ENCODE measurements at regions not wholly inside any gene's neighbourhood (a gene's known extent, or its start where the extent isn't known, plus 50 kb on each side); places are given as distances from the start of the nearest gene placed in this dataset.

- H3K27ac Mint-ChIP-seq (ENCODE audit: unreplicated experiment) = no peak overlapping the region
- no peak for TF ChIP-seq CTCF (IDR thresholded peaks at IDR 0.05)
- H3K4me3 Mint-ChIP-seq (ENCODE audit: unreplicated experiment) = no peak overlapping the region
- no peak for DNase-seq (ENCODE audit: low spot score)
- peaks cover 2% of the 10 kb centered on the region for H3K9me3 Mint-ChIP-seq (ENCODE audit: low read depth)
- H3K36me3 Mint-ChIP-seq (ENCODE audit: low read depth) = no peaks in the 10 kb centered on the region
- H3K27me3 Mint-ChIP-seq (ENCODE audit: low read depth) = no peaks in the 10 kb centered on the region
- H3K4me1 Mint-ChIP-seq (ENCODE audit: low read depth) = peaks cover 29% of the 10 kb centered on the region
These were observed 122.1 kb upstream of the PHACTR1 start for GRCh38 chr6:12594530-12594893.

- no peak for DNase-seq (ENCODE audit: low spot score)
- H3K27ac Mint-ChIP-seq (ENCODE audit: unreplicated experiment) = no peak overlapping the region
These were observed 121.3 kb upstream of the PHACTR1 start for GRCh38 chr6:12595161-12595811.

GRCh38 chr6:12596731-12597130 is 119.8 kb upstream of the PHACTR1 start:
- peaks cover 44% of the 10 kb centered on the region for H3K4me1 Mint-ChIP-seq (ENCODE audit: low read depth)
- no peak overlapping the region for H3K4me3 Mint-ChIP-seq (ENCODE audit: unreplicated experiment)
- no peaks in the 10 kb centered on the region for H3K27me3 Mint-ChIP-seq (ENCODE audit: low read depth)
- DNase-seq (ENCODE audit: low spot score) = no peak
- TF ChIP-seq CTCF (IDR thresholded peaks at IDR 0.05) = no peak
- no peaks in the 10 kb centered on the region for H3K36me3 Mint-ChIP-seq (ENCODE audit: low read depth)
- H3K9me3 Mint-ChIP-seq (ENCODE audit: low read depth) = peaks cover 2% of the 10 kb centered on the region
- H3K27ac Mint-ChIP-seq (ENCODE audit: unreplicated experiment) = no peak overlapping the region

More at GRCh38 chr6:12595161-12595811, 121.3 kb upstream of the PHACTR1 start:
- no peaks in the 10 kb centered on the region for H3K27me3 Mint-ChIP-seq (ENCODE audit: low read depth)
- peaks cover 30% of the 10 kb centered on the region for H3K4me1 Mint-ChIP-seq (ENCODE audit: low read depth)
- no peak for TF ChIP-seq CTCF (IDR thresholded peaks at IDR 0.05)
- H3K36me3 Mint-ChIP-seq (ENCODE audit: low read depth) = no peaks in the 10 kb centered on the region
- no peak overlapping the region for H3K4me3 Mint-ChIP-seq (ENCODE audit: unreplicated experiment)
- H3K9me3 Mint-ChIP-seq (ENCODE audit: low read depth) = peaks cover 2% of the 10 kb centered on the region

- no peaks in the 10 kb centered on the region for H3K9me3 Mint-ChIP-seq (ENCODE audit: low read depth)
- H3K4me1 Mint-ChIP-seq (ENCODE audit: low read depth) = peaks cover 49% of the 10 kb centered on the region
- H3K36me3 Mint-ChIP-seq (ENCODE audit: low read depth) = no peaks in the 10 kb centered on the region
- no peak overlapping the region for H3K27ac Mint-ChIP-seq (ENCODE audit: unreplicated experiment)
- DNase-seq (ENCODE audit: low spot score) = no peak
- TF ChIP-seq CTCF (IDR thresholded peaks at IDR 0.05) = no peak
- H3K4me3 Mint-ChIP-seq (ENCODE audit: unreplicated experiment) = no peak overlapping the region
- no peaks in the 10 kb centered on the region for H3K27me3 Mint-ChIP-seq (ENCODE audit: low read depth)
These were observed 117.6 kb upstream of the PHACTR1 start for GRCh38 chr6:12598919-12599318.

- no peak for TF ChIP-seq CTCF (IDR thresholded peaks at IDR 0.05)
- Mint-ChIP-seq H3K27me3 (ENCODE audit: low read depth) (no peaks in the 10 kb centered on the region), H3K4me3 (ENCODE audit: unreplicated experiment) (no peak overlapping the region), H3K4me1 (ENCODE audit: low read depth) (peaks cover 43% of the 10 kb centered on the region), H3K27ac (ENCODE audit: unreplicated experiment) (peak overlapping the region; percentile 71), H3K36me3 (ENCODE audit: low read depth) (no peaks in the 10 kb centered on the region), H3K9me3 (ENCODE audit: low read depth) (no peaks in the 10 kb centered on the region)
- DNase-seq (ENCODE audit: low spot score) = no peak
These were observed 114.7 kb upstream of the PHACTR1 start for GRCh38 chr6:12601881-12602280.
